ENCODE measurements at regions not wholly inside any gene's neighbourhood (a gene's known extent, or its start where the extent isn't known, plus 50 kb on each side); places are given as distances from the start of the nearest gene placed in this dataset.

GRCh38 chr20:43384101-43384940 is 73.4 kb upstream of the SRSF6 start:
- TF ChIP-seq EZH2phosphoT487 (conservative IDR thresholded peaks at IDR 0.05; ENCODE audit: low read length) (no peak), CTCF (IDR thresholded peaks at IDR 0.05; ENCODE audit: insufficient read depth, low read length, poor library complexity, severe bottlenecking) (no peak)
